ENCODE measurements at regions not wholly inside any gene's neighbourhood (a gene's known extent, or its start where the extent isn't known, plus 50 kb on each side); places are given as distances from the start of the nearest gene placed in this dataset.

DNA sequence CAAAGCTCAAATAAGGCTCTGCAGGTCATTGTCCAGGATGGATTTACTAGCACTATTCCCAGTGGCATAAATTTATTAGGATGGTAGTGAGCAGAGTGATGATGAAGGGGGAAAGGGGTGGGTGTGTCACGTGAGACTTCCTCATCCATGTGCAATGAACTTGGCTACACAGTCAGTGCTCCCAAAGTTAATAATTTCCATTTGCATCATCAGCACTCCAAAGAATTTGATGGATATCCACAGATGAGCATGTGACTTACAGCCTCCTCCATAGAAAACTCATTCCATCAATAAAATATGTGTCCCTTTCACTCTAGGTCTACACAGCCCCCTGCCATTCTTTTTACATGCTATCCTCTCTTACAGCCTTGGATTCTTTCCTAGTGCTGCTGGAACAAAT is 142.6 kb upstream of the PLPP4 start:
- DNase-seq = no peak

DNA sequence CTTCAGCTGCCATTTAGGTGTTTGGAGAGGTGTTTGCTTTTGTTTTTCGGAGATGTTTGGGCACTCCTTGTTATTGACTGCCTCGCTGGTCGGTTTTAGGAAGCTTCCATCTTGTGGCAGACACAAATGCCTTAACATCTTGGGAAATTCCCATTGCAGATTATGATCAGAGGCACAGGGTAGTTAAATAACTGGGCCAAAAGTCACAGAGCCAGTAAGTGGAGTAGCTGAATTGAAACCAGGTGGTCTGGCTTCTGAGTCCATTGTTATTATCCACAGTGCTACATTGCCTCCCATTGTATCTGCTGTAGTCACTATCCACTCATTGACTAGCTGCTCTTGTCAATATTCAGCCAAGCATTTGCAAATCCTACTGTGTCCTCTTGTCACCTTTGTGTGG is 138.2 kb upstream of the PLPP4 start:
- no peak for DNase-seq

DNA sequence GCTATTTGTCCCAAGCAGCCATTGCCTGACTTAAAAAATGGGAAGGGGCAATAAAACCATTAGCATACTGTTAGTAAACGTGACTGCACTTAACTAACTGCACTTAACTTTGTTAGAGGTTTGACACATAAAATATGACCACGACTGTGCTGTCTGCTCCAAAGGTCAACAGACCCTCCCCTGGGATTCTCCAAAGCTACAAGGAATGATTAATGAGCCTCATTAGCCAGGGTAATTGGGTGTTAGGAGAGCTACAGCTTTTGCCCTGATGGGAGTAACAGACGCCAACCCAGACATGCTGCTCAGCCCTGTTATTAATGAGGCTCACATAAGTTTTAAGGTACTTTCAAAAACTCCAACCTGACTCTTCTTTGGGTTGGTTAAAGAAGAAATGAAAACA is 129.4 kb upstream of the PLPP4 start:
- no peak for DNase-seq

DNA sequence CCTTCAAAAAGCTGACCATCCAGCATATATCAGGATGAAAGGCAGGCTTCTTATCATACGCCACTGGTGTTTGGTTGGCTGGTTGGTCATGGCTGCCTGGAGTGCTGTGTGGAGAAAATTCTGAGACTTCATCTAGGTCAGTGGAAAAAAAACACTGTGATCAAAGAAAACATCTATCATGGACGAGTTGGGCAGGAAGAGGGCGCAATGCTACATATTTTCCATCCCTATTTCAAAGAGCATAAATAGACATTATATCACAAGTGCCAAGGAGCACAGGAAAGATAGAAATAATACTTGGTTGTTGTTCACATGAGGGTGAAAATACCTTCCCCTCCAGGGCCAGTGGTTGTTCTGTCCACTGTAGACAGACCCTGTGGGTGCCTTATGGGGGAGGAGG is 128.4 kb upstream of the PLPP4 start:
- no peak for DNase-seq

DNA sequence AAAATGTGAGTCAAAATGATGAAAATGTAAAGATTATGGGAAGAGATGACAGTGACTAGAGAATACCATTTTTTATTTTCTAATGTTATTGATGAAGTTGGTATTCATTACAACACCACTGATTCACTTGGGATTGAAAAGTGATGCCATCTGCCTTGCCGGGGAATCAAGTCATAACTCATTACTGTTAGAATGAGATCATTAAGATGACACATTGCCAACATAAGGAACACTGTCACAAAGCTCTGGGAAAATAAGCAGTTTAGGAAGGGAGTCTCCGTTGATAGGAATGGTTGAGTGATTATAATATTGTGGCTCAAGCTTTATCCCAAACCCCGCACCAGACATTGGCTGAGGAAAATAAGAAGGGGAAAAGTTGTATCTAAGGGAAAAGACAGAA is 121.5 kb upstream of the PLPP4 start:
- no peak for DNase-seq

DNA sequence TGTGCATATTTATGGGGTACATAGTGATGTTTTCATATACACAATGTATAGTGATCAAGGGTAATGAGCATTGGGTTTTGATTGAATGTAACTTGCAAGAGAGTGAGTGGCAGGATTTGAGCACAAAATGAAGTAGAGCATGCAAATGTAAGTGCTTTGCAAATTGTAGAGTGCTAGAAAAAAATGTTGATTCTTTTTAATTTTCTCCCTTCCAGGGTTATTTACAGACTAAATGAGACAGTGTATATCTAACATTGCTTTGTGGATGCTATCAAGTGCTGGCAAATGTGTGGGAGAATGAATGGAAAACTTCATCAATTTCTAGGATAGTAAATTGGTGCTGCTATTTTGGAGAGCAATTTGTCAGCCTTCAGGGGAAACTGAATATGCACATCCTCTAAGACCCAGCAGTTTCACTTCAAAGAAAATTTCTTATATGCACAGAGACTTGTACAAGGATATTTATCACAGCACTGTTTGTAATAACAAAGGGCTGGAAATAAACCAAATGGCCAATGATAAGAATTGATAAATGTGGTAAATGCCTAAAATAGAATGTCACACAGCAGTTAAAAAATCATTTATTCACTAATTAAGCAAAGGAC is 120.6 kb upstream of the PLPP4 start:
- DNase-seq = no peak

DNA sequence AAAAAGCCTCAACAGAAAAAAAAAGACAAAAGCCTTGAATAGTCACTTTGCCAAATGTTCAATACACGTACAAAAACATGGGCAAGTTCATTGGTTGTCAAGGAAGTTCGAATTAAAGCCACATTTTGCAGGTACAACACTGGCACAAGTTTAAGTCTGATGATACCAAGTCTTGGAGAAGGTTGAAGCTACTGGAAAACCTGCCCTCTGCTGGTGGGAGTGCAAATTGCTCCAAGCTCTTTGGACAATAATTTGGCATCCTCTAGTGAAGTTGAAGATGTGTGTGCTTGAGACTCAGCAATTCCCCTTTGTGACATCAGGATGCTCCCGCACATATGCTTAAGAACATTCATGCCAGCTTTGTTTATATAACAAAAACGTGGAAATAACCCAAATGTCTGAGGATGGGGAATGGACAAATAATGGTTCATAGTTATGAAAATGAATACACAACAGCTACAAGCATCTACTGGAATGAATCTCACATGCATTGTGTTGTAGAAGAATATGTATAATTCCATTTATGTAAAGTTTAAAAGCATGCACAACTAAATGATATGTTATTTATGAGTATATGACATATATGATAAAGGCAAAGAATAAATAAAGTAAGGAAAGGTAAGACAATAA is 120.0 kb upstream of the PLPP4 start:
- peak; percentile 40 for DNase-seq

DNA sequence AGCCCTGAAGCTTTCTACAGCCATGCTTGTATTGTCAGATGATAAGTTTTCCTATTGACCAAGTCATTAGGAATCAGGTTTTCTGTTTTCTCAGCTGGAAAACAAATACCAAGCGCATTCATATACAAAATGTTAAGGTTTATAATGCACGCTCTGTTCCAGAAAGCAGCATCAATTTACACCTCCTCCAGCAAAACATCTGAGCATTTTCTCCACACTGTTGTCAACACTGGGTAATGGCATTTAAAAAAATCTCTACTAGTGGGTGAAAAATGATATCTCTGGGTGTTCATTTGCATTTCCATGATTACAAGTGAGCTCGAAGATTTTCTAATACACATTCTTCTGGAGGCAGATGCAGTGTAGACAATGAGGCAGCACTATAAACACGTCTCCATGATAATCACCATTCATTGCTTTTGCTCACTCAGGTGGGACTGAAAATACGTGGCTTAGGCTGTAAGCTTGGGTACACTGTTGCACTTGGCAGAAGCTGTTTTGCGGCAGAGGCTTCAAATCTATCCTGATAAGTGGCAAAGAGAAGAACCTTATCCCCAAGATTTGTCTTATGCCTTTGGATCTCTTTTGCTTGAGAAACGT is 114.8 kb upstream of the PLPP4 start:
- no peak for DNase-seq

DNA sequence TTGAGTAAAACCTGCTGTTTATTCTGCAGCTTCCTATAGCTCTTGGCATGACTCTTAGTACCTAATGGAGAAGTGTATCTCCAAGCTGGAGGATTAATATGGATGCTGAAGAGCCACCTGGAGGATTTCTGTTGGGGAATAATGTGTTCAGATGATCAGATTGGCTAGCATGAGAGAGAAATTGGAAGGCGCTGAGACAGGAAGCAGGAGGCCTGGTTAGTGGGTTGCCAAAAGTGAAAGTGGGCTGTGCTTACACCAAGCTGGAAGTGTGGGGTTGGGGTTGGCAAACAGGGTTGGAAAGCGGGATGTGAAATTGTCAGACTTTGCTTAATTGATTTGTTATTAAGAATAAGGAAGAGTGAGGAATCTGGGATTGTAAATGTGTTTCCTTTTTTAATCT is 111.8 kb upstream of the PLPP4 start:
- no peak for DNase-seq

DNA sequence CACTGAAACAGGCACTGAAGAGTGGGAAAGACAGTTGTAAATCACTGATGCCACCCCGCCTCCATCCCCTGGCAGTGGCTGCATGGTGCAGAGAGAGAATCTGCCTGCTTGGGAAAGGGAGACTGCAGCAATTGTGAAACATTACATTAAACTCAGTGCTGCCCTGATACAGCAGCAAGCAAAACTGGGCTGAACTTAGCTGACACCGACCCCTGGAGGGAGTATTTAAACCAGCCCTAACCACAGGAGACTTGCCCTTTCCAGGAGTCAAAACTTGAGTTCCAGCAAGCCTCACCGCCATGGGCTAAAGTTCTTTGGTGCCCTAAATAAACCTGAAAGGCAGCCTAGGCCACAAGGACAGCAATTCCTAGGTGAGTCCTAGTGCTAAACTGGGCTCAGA is 109.4 kb upstream of the PLPP4 start:
- DNase-seq = no peak

DNA sequence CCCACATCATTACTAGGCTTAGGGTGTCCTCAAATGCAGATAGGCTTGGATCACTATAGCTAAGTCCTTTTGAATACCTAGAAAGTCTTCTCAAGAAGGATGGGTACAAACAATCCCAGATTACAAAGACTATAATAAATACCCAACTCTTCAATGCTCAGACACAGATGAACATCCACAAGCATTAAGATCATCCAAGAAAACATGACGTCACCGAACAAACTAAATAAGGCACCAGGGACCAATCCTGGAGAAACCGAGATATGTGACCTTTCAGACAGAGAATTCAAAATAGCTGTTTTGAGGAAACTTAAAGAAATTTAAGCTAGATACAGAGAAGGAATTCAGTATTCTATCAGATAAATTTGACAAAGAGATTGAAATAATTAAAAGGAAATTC is 108.0 kb upstream of the PLPP4 start:
- no peak for DNase-seq

DNA sequence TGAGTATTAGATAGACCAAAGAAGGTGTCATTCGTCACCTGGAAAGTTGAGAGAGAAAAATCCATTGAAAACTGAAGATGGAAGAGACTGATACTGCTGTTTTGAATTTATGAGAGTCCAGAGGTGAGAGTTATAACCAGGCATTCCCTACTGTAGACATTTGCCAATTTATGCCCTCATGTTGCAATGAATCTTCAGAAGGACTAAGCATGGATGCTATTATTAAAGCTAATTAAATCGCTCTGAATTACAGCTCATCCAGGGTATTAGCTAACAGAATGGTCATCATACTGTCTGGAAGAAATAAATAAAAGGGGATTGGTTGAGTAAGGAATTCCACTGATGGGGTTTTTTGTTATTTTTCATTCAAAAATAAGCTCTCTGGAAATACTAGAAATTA is 101.6 kb upstream of the PLPP4 start:
- DNase-seq = no peak

DNA sequence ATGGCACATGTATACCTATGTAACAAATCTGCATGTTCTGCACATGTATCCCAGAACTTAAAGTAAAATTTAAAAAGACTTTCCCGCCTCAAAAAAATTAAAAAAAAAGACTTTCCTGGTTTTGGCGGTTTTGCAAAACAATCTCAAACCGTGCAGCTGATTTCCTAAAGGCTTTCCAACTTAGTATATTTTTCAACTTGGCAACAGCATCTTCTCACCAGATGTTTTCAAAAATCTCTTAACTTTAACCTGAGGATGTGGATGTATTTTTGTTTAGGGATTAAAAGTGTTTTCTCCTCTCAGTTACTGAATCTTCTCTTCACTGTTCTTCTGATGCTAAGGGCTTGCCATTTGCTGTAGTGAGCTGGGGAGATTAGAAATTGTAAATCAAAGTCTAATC is 96.5 kb upstream of the PLPP4 start:
- DNase-seq = no peak

DNA sequence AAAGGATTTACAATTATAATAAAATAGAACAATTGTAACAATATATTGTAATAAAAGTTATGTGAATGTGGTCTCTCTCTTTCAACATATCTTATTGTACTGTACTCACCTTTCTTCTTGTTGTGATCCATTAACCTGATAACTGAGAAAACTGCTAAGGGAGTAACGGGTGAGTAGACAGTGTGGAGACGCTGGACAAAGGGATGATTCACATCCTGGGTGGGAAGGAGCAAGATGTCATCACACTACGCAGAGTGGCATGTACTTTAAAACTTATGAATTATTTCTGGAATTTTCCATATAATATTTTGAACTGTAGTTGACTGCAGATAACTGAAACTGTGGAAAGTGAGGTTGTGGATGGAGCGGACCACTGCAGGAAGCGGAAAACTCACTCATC is 91.2 kb upstream of the PLPP4 start:
- no peak for DNase-seq

DNA sequence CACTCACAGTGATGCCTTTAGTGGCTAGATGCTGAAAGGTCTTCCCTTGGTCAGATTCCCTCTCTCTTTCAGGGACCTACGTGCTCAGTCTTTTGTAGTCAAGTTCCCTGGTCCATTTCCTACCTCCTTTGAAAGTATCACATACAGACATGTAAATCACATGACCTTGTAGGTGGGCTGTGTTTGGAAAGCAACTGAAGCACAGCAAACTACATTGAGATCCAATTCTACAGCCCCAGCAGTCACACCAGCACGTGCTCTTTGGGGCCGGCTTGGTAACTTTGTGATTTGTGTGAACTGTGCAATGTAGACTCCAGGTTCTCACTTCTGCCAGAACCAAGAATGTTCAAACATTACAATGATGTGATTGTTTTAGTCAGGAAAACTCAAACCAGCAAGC is 89.7 kb upstream of the PLPP4 start:
- no peak for DNase-seq

DNA sequence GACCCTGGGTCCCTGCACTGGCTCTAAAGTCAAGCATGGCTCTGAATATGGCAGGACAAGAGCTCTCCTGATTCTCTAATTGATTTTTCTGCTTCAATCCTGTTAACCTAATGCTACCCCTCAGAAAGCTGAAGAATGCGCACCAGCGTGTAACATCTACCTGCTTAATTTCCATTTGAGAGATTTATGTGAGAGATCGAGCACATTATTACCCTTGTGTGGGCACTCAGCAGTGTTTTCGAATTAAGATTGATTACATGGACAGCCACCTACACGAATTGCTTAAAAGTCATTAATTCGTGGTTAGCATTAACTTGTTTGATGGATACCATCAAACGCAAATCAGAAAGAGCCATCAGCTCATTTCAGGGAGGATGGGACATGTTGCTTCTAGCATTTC is 88.7 kb upstream of the PLPP4 start:
- no peak for DNase-seq

DNA sequence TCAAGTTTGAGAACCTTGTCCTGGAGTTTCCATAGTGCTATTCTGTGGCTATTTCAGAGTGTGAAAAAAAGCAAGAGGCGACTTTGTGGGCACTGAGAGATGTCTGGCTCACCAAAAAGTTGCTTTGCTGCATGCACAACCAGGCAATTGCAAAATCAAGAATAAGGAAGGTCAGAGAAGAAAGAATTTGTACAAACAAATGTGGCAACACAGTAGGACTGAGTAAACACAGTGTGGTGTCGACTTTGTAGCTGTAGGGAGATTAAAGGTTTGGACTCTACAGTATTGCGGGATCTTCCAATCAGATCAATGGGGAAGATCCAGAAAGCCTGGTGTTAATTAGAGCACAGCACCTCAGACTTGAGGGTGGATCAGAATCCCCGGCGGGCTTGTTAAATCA is 88.1 kb upstream of the PLPP4 start:
- no peak for DNase-seq

DNA sequence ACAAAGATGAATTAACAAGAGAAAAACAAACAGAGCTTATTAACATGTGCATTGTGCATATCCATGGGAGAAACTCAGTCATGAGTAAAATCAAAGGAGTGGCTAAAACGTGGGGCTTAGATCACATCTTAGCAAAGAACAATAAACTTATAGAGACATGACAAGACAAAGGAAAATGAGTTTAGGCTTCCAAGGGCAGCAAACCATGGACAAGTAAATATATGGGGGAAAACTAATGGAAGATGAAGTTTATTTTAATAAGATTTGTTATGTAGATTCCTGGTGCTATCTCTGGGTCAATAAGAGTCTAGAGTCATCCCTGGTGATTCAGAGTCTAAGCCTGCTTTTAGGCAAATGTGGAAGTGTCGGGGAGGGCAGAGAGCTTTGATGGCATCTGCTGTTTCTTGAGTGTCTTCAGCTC is 87.2 kb upstream of the PLPP4 start:
- no peak for DNase-seq

DNA sequence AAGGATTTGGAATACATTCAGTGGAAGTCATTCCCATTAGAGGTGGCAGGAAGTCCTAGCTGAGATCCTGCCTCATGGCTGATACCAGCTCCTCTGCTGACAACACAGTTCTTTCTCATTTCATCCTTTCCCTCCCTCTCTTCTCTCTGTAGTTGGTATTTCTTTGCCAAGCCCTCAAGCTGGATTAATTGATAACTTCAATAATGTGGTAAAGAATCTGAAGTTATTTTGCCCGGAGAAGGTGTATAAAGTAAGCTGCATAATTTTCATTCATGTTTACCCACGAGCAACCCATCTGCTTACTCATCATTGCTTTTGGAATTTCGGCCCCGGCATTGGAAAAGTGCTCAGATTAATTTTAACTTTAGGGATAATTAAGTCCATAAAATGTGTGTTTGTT is 85.2 kb upstream of the PLPP4 start:
- DNase-seq = no peak

DNA sequence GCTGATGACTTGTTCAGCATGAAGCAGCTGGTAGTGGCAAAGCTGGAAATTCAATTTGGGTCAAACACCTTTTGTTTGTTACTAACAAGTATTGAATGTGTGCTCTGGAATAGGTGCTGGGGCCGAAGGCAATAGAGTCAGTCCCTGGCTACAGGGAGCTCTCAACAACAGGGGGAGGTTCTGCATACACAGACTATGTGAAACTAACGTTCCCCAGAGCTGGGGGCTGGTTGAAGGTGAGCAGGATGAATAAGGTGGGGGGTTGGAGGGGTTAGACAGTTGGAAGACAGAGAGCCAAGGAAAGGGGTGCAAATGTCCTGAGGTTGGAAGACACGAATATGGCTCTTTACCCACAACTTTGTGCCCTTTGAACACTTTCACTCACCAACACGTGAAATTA is 84.1 kb upstream of the PLPP4 start:
- no peak for DNase-seq

DNA sequence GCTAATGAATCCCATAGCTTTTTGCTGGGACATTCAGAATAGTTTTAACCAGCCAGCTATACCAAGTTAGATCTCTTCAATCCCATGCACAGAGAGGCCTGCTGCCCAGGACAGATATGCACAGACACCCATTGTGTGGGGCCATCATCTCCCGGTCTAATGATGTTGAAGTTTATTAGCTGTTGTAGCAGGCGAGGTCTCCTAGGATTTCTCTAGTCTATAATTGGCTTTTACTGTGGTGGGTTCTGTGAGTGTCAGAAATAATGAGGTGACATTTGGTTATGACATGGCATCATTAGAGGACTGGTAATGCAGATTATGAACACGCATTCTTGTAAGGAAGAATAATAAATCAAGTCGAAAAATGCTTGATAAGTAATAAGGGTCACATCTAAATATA is 81.4 kb upstream of the PLPP4 start:
- no peak for DNase-seq

DNA sequence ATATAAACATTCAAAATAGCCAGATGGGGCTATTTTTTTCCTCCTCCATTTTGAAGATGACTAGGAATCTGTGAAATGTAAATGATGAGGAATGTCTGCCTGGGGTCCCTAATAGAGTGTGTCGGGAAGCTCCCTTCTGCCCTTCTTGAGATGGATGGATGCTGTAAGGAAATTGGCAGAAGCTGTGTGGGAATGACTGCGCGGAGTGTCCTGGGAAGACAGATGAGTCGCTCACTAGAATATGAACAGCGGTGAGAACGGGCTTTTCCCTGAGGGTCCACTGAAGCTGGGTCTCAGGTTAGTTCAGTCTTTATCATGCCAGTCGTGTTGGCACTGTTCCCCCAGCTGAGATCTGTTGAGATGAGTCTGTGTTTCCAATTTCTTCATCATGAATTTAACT is 75.1 kb upstream of the PLPP4 start:
- no peak for DNase-seq

DNA sequence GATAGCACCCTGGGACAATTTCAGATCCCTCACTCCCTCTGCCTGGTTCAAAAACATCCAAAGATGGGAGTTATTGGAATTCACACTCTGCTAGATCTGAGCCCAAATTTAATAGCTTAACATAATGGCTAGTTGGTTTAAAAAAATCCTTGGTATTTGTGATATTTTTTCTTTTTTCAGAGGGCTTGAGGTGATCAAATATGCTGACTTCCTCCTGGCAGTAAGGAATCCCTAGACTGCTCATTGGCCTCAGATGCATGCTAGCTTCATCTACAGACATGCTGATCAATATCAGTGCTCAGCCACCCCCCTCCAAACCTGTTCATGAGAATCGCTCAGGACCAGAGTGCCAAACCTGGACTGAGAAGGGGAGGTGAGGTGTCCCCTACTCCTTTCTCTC is 74.7 kb upstream of the PLPP4 start:
- no peak for DNase-seq

DNA sequence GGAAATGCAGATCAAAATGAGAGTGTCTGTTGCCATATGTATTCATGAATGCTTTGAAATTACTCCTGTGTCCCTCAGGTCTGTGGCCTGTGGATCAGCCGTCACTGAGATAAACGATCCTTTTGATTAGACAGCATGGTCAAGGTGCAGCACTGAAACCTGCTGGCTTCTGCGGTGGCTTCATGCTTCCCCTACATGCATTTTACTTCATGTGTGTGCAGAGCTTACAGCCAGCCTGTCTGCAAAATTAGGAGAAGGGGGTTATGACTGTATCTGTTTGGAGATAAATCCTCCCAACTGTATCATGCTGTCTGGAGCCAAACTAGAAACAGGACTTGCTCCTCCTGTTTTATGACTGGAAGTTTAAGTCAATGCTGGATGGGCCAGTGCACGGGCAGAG is 71.0 kb upstream of the PLPP4 start:
- DNase-seq = no peak

DNA sequence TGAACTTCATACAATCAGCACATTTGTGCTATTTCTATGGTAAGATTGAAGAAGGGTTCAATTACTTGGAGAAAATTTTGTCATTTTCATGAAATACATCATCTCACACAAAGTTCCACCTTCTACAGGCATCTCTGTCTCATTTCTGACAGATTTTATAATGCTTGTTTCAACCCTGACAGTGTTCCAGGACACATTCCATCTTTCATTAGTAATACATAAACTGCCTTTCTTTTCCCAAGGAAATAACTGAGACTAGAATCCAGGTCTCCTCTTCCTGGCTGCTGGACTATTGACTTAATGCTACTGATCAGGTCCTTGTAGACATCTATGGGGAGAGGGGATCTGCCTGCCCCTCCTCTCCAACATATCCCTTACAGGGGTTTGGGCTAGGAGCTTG is 70.1 kb upstream of the PLPP4 start:
- no peak for DNase-seq

All from CD4-positive, alpha-beta T cell treated with Interleukin-17A for 1 hour (primary cell).